ENCODE measurements at regions not wholly inside any gene's neighbourhood (a gene's known extent, or its start where the extent isn't known, plus 50 kb on each side); places are given as distances from the start of the nearest gene placed in this dataset.

DNA sequence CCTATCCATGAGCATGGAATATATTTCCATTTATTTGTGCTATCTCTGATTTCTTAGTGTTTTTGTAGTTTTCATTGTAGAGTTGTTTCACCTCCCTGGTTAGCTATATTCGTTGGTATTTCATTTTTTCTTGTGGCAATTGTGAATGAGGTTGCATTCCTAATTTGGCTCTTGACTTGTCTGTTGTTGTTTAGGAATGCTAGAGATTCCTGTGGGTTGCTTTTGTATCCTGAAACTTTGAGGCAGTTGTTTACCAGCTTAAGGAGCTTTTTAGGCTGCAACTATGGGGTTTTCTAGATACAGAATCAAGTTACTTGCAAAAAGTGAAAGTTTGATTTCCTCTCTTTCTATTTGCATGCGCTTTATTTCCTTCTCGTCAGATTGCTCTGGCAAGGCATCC lies 304.7 kb upstream of the GRM3 start:
- no peak for ATAC-seq (ENCODE audit: low read depth)
- Mint-ChIP-seq H3K9me3 (ENCODE audit: insufficient read depth) (no peaks in the 10 kb centered on the region), H3K27ac (no peak overlapping the region), H3K4me3 (no peak overlapping the region), H3K27me3 (no peaks in the 10 kb centered on the region), H3K4me1 (no peaks in the 10 kb centered on the region)
- intact Hi-C loops (cut with micrococcal nuclease) = no loop called here
- ChIA-PET POLR2A (no interaction called here), CTCF (no interaction called here)
- no peaks in the 10 kb centered on the region for H3K36me3 ChIP-seq (replicated peaks in 1 of 2; ENCODE audit: control extremely low read depth in 1 of 2, control insufficient read depth in 1 of 2, extremely low read depth in 1 of 2, insufficient read depth in 2 of 2, low read length in 1 of 2)
- TF ChIP-seq, protein P1, sequence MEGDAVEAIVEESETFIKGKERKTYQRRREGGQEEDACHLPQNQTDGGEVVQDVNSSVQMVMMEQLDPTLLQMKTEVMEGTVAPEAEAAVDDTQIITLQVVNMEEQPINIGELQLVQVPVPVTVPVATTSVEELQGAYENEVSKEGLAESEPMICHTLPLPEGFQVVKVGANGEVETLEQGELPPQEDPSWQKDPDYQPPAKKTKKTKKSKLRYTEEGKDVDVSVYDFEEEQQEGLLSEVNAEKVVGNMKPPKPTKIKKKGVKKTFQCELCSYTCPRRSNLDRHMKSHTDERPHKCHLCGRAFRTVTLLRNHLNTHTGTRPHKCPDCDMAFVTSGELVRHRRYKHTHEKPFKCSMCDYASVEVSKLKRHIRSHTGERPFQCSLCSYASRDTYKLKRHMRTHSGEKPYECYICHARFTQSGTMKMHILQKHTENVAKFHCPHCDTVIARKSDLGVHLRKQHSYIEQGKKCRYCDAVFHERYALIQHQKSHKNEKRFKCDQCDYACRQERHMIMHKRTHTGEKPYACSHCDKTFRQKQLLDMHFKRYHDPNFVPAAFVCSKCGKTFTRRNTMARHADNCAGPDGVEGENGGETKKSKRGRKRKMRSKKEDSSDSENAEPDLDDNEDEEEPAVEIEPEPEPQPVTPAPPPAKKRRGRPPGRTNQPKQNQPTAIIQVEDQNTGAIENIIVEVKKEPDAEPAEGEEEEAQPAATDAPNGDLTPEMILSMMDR (IDR thresholded peaks at IDR 0.05) = no peak
- TF ChIP-seq EZH2 (IDR thresholded peaks at IDR 0.05; ENCODE audit: borderline replicate concordance, insufficient read depth, low read depth, low read length, poor library complexity, severe bottlenecking) = no peak
- no peak overlapping the region for H2AFZ ChIP-seq (ENCODE audit: insufficient read depth, low read depth, low read length, poor library complexity, severe bottlenecking)
- no peak overlapping the region for H3K4me2 ChIP-seq (replicated peaks; ENCODE audit: low read depth, low read length, poor library complexity, severe bottlenecking)
- H3K4me1 ChIP-seq (ENCODE audit: control insufficient read depth in 2 of 2, insufficient read depth in 2 of 2, low read length in 2 of 2) = no peaks in the 10 kb centered on the region
- no peak overlapping the region for H3K9ac ChIP-seq (ENCODE audit: low read length)
- H3K27me3 ChIP-seq (replicated peaks in 1 of 4; ENCODE audit: control extremely low read depth in 1 of 4, control insufficient read depth in 3 of 4, insufficient read depth in 4 of 4, low read length in 3 of 4) = no peaks in the 10 kb centered on the region
- no peak overlapping the region for H3K27ac ChIP-seq (ENCODE audit: low read length in 2 of 2)
- no peaks in the 10 kb centered on the region for H3K79me2 ChIP-seq (ENCODE audit: control insufficient read depth, insufficient read depth, low read length)
- no peaks in the 10 kb centered on the region for H4K20me1 ChIP-seq (ENCODE audit: control insufficient read depth, insufficient read depth, low read length, poor library complexity, severe bottlenecking)
- 100% methylated on average over 1 of the region's 3 CpGs for WGBS (ENCODE audit: insufficient coverage)
- H3K9me3 ChIP-seq (ENCODE audit: control extremely low read depth in 1 of 3, control insufficient read depth in 2 of 3, insufficient read depth in 1 of 3, low read length in 2 of 3) = no peaks in the 10 kb centered on the region
- no peak for DNase-seq
- no peak overlapping the region for H3K4me3 ChIP-seq (ENCODE audit: control extremely low read depth in 1 of 5, extremely low read depth in 1 of 5, insufficient read depth in 1 of 5, low read depth in 2 of 5, low read length in 4 of 5)

DNA sequence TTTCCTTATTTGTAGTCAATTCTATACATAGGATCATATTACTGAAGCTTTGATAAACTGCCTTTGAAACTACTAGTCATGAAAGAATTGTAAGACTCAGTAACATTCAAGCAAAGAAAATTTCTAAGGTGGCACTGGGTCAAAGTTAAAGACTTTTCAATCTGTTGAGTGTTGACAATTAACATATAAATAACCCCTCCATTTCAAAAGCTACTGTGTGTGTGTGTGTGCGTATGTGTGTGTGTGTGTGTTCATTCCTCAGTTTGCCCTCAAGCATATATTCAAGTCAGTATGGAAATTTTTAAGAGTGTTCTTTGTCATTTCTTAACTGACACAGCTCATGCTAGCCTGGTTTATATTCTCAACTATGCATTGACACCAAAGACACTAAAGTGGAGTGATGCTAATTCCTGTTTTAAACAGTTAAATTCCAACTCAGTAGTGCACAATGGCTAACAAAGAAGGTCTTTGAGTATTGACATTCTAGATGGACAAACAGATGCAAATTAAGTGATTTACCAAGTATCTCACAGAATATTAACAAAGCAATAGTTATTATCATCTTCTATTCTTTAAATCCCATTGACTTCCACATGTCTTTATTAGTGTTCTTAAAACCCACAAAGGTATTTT lies 314.8 kb upstream of the GRM3 start:
- no peaks in the 10 kb centered on the region for H3K27me3 Mint-ChIP-seq
- H3K4me1 ChIP-seq (ENCODE audit: control insufficient read depth in 2 of 2, insufficient read depth in 2 of 2, low read length in 2 of 2) = no peaks in the 10 kb centered on the region
- no peaks in the 10 kb centered on the region for H3K4me1 Mint-ChIP-seq
- H3K4me3 Mint-ChIP-seq = no peak overlapping the region
- ATAC-seq (ENCODE audit: low read depth) (no peak), DNase-seq (no peak)
- intact Hi-C loops (cut with micrococcal nuclease) = no loop called here
- H3K4me2 ChIP-seq (replicated peaks; ENCODE audit: low read depth, low read length, poor library complexity, severe bottlenecking) = no peak overlapping the region
- H3K79me2 ChIP-seq (ENCODE audit: control insufficient read depth, insufficient read depth, low read length) = no peaks in the 10 kb centered on the region
- no peak overlapping the region for H3K9ac ChIP-seq (ENCODE audit: low read length)
- TF ChIP-seq, protein P1 (IDR thresholded peaks at IDR 0.05) = no peak
- no peak for TF ChIP-seq EZH2 (IDR thresholded peaks at IDR 0.05; ENCODE audit: borderline replicate concordance, insufficient read depth, low read depth, low read length, poor library complexity, severe bottlenecking)
- H4K20me1 ChIP-seq (ENCODE audit: control insufficient read depth, insufficient read depth, low read length, poor library complexity, severe bottlenecking) = no peaks in the 10 kb centered on the region
- no peak overlapping the region for H3K27ac ChIP-seq (ENCODE audit: low read length in 2 of 2)
- ChIA-PET CTCF (no interaction called here), POLR2A (no interaction called here)
- H3K27me3 ChIP-seq (replicated peaks in 1 of 4; ENCODE audit: control extremely low read depth in 1 of 4, control insufficient read depth in 3 of 4, insufficient read depth in 4 of 4, low read length in 3 of 4) = no peaks in the 10 kb centered on the region
- no peak overlapping the region for H3K4me3 ChIP-seq (ENCODE audit: control extremely low read depth in 1 of 5, extremely low read depth in 1 of 5, insufficient read depth in 1 of 5, low read depth in 2 of 5, low read length in 4 of 5)
- H3K9me3 Mint-ChIP-seq (ENCODE audit: insufficient read depth) = no peaks in the 10 kb centered on the region
- no peak overlapping the region for H2AFZ ChIP-seq (ENCODE audit: insufficient read depth, low read depth, low read length, poor library complexity, severe bottlenecking)
- H3K36me3 ChIP-seq (replicated peaks in 1 of 2; ENCODE audit: control extremely low read depth in 1 of 2, control insufficient read depth in 1 of 2, extremely low read depth in 1 of 2, insufficient read depth in 2 of 2, low read length in 1 of 2) = no peaks in the 10 kb centered on the region
- WGBS (ENCODE audit: insufficient coverage) = no CpG with 5 or more reads among the region's 1 CpG
- no peak overlapping the region for H3K27ac Mint-ChIP-seq
- H3K9me3 ChIP-seq (ENCODE audit: control extremely low read depth in 1 of 3, control insufficient read depth in 2 of 3, insufficient read depth in 1 of 3, low read length in 2 of 3) = no peaks in the 10 kb centered on the region
